NCI-H1105 treated with DMSO at 0.1 percent for 48 hours (cell line): ENCODE measurements at regions not wholly inside any gene's neighbourhood (a gene's known extent, or its start where the extent isn't known, plus 50 kb on each side); places are given as distances from the start of the nearest gene placed in this dataset.
"Not testable (repeated sequence)": the region's sequence is repeated elsewhere in the genome, so short reads cannot be mapped to it uniquely, and the experiment has no call there.

Source experiments
- DNase-seq: peaks from one replicate; lab custom pipeline; 2025; lab: John Stamatoyannopoulos, UW

DNA sequence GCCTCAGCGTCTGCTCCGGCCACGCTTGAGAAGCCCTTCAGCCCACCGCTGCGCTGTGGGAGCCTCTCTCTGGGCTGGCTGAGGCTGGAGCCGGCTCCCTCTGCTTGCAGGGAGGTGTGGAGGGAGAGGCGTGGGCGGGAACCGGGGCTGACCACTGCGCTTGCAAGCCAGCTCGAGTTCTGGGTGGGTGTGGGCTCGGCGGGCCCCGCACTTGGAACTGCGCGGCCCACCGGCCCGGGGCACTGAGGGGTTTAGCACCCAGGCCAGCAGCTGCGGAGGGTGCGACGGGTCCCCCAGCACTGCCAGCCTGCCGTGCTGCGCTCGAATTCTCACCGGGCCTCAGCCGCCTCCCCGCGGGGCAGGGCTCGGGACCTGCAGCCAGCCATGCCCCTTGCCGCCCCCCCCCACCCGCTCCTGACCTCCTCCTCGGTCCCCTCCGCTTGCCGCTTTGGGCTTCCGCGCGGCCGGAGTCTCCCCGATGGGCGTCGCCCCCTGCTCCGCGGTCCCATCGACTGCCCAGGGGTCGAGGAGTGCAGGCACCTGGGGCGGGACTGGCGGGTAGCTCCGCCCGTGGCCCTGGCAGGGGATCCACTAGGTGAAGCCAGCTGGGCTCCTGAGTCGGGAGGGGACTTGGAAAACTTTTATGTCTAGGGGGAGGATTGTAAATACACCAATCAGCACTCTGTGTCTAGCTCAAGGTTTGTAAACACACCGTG is 106.7 kb downstream of the RAP2B start:
- no peak for DNase-seq

DNA sequence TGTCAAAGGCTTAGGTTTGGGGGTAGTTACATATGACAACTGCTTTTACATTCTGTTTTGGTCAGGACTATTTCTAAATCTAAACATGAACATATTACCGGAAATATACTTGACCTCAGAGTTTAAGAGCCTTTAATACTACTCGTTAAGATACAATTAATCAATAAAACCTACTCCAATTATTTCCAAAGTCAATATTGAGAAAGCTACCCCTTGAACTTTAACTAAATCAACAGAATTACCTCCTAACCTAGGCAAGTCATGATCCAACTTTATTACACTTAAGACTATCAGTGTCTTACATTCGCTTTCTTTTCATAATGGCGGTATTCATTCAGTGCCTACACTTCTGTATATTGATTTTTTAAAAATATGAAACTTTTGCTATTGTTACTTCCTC is 107.7 kb downstream of the RAP2B start:
- DNase-seq, result no peak

DNA sequence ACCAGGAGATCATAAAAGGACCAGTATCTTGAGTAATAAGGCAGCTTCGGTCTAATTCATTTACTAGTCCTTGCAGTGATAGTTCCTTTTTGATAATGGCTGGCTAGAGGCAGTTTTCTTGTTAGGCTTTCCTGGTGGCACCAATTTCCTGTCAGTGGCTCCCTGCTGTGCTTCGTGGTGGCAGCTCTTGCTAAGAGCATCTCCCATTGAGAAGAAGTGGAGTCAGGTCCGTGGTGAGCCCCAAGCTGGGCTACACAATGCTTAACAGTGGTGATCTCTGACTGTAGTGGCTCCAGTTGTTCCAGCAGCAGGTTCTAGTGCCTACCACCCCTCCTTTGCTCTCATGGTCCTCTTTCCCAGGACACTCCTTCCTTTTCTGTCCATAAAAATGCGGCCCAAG is 111.2 kb downstream of the RAP2B start:
- no peak for DNase-seq

DNA sequence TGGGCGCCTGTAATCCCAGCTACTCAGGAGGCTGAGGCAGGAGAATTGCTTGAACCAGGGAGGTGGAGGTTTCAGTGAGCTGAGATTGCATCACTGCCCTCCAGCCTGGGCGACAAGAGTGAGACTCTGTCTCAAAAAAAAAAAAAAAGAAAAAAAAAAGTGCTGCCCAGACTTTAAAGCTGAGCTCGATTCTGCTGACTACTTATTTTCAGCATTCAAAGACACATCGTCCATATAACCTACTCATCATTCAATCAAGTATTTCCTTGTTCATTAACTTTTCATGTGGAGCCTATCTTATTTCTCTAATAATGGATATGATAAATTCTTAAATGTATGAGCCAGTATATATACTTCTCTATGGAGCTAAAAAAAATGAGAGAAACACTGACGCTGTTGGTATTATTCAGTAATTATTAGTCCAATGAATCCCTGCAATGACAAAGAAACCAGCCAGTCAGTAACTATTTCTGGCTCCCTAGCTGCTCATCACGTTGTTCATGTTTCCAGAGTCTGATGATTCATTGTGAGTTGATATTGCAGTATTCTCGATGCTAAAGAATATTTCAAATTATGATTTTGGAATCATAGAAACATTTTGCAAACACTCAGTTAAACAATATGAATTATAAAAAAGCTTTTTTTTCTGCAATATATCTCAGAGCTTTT is 111.9 kb downstream of the RAP2B start:
- no peak for DNase-seq

DNA sequence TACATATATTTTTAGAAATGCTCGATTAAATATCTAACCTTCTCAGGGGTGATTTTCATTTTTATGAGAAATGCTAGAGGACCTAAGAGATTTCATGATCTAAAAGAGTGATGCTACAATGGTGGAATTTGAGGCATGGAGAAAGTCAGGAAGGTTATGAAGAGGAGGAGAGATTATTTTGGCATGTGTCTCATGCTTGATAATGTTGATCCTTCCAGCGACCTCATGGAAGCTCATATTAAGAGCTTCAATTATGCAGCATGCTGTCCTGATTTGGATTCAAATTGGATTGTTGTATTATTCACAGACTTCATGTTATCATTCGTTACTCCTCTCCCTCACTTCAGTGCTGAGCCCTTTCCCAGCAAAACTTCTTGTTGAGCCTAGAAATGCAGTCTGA is 112.5 kb downstream of the RAP2B start:
- DNase-seq, result no peak

DNA sequence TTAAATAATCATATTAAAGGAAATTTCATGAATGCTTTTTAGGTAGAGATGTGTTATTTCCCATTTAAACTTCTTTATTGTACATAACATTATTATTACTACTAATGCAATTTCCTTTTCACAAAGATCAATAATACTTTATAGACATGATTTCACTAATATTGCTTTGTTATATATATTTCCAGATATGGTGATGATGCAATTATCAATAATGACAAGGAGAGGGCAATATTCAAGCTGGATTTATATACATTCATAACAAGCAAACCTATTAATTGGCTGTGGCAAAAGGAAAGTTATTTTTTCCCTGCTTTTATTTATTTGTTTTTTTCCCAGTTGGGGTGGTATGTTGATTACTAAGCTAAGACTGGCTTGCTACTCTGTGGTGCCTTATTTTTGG is 113.5 kb downstream of the RAP2B start:
- no peak for DNase-seq

- DNase-seq, result no peak
Observed at GRCh38 chr3:153277029-153277428, 115.0 kb downstream of the RAP2B start.

- not testable (repeated sequence) for DNase-seq
Observed at GRCh38 chr3:153281236-153281997, 119.4 kb downstream of the RAP2B start.

DNA sequence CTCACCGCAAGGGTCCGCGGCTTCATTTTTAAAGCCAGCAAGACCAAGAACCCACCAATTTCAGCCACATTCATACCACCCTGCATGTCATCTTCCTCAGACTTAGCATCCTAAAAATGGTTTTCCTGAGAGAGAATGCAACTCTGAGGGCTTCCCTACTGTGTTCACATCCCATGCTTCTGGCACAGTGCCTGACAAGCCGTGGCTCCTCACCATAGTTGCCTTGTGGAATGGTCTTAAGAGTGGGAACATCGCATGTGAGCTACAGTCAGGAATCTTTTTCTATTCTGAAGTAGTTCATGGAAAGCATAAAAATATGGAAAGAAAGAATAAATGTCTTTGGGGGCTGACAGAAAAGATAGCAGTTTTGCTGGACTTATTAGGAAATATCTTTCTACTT is 120.3 kb downstream of the RAP2B start:
- no peak for DNase-seq

GRCh38 chr3:153284282-153284938 is 122.4 kb downstream of the RAP2B start:
- no peak for DNase-seq

DNA sequence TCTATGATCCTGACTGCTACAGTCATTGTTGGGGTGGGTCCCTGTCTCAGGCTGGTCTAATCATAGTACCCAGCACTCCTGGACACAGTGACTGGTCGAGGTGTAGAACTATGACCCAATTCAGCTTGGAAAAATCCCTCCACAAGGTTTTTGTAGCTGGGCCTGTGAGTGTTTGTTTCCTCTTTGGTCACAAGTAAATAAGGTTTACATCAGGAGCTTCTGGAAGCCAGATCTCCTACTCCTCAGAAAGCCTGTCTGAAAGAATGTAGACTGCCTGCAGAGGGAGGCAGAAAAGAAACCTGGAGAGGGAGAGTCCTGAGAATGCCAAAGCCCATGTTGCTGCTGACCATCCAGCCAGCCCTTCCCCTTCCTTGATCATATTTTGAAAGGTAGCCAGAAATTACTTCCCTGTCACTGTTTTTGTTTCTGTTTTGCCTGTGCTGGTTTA is 123.2 kb downstream of the RAP2B start:
- no peak for DNase-seq

DNA sequence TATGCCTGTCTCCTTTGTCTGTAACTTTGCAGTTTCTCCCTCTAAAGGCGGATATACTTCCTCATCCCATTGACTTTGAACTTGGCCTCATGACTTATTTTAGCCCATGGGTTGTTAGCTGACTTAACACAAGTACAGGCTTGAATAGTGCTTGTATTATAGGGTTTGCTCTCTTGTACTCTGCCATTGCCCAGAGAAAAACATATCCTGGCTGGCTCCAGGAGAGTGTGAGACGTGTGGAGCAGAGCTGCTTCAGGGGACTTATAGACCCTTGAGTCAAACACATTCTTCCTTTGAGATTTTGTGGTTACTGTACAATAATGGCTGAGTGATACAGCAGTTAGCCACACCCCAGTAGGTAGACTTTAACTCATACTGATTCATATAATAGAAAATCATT is 124.0 kb downstream of the RAP2B start:
- DNase-seq, result no peak

DNA sequence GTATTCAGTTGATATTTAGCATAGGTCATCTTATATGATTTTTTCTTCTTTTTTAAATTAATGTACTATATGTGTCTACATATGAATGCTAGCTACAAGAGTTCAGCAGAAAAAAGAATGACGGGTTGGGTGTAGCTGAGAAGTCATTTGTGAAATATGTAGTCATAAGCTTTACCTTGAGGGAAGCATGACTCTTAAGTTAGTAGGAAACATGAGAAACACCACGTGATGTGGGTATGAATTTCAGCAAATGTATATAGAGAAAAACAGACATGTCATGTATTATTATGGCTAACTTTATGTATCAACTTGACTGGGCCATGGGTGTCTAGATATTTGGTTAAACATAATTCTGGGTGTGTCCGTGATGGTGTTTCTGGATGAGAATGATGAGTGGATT is 125.0 kb downstream of the RAP2B start:
- no peak for DNase-seq

GRCh38 chr3:153289334-153289808 is 127.3 kb downstream of the RAP2B start:
- DNase-seq, result no peak

DNA sequence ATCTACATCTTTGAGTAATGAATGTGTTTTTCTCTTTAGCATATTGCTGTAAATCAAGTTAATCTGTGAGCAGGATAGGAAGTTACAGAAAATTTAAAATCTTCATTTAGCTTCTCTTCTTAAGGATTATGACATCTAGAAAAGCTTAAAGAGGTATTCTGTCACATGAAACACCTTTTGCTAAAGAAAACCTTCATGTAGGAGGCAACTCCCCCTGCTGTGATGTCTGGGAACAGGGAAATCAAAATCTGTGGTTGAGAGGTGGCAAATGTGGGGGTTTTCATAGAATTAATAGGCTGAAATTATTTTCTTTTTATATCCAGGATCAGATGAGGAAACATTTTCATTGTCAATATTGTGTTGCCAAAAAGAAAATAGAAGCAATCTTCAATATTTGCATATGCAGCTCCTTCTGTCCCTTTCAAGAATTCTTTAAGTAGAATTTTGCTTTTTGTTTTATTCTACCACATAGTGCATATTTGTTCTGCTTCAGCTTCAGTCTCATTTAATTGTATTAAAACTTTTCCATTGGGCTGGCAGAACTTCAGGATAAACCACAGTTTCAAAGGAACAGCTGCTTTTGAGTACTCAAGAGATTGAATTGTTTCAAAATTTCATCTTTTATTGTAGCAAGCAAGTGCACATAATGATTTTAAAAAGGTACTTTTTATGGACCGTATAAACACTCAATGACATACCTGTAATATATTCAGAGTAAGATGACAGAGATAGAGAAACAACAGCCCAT is 128.4 kb downstream of the RAP2B start:
- DNase-seq, result peak; percentile 19

DNA sequence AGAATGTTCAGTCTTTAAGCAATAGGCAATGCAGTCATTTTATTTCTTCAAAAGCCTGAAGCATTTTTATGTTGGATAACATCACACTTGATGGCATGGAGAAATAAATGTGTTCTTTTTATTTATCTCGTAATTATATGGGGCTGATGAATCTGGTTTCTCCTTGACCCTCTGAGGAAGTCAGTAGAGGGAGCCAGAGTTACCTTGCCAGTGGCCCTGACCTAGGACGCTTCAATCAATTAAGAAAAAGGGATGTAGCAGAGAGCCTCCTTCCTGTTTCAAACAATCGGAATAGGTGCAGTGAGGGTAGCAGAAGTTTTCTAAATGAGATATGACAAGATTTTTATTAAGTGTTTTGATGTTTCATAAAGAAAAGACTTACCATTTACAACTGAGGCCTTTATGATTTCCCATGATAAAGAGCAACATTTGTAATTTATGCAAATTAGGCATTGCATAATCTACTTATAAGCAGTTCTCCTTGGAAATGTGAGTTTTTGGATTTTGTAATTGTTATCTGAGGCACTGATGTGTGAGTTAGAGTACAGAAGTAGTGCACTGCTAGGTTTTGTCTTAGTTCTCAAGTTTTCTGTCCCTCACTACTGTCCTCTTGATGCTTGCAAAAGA is 129.1 kb downstream of the RAP2B start:
- DNase-seq, result peak; percentile 53

- no peak for DNase-seq
Observed at GRCh38 chr3:153293265-153293664, 131.2 kb downstream of the RAP2B start.

GRCh38 chr3:153295901-153296300 is 133.9 kb downstream of the RAP2B start:
- no peak for DNase-seq

DNA sequence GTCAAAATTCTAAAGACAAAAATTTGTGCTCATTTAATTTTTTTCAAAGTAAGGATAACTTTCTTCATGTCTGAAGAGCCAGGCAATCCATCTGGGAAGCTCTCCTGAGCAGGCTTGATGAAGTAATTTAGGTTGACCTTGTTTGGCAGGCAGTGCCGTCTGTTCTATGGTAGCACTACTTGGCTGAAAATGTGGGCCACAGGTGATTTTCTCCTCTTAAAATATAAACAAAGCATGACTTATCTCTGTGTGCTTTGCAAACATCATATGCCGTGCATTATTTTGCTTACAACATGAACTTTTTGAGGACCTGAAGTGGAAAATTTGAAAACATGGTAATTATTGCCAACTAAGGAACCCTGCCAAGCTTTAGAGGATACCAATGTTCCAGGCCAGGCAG is 143.2 kb downstream of the RAP2B start:
- DNase-seq, result peak; percentile 73

GRCh38 chr3:153311541-153311940 is 149.5 kb downstream of the RAP2B start:
- DNase-seq, result no peak

DNA sequence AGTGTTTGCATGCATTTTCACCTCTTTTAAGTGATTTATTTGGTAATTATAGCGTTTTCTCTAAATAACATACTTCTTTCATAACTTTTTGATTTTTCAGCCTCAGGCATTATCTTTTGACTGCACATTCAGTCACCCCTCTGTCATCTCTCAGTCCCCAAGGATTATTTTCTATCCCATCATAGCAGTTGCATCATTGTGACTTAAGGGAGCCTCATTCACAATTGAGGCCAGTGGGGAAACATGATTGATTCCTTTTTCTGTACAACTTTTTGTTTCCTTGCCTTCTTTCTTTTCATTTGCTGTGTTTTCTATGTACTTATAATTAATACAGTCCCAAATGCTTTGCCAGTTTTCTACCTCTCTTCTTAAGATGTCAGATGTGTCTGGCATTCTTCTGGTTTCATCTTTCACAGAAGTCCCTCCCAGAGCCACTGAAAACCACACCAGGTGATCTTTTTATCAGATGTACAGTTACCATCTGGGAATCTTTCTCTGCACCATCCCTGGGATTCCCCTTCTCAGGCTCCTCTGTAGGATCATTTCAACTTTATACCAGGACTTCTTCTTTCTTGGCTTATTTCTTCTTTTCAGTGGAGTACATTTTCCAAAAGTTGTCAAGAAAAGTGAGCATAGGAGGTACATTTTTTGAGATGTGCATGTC is 151.4 kb downstream of the RAP2B start:
- DNase-seq, result no peak
